Transverse colon (tissue), 4 donors: ENCODE measurements at regions not wholly inside any gene's neighbourhood (a gene's known extent, or its start where the extent isn't known, plus 50 kb on each side); places are given as distances from the start of the nearest gene placed in this dataset.

ENCODE experiments used
- DNase-seq: peaks from one replicate; pipeline ENCODE4 v3.0.0-alpha.2; 2019
- H3K27ac ChIP-seq, 4 donors: fragments of 200-600 bp; sonication (generic); 2 replicates each; pipeline ENCODE4 v1.5.1; 2016 to 2018; ENCODE audit warnings: inconsistent platforms in 4 of 4
- H3K27me3 ChIP-seq: fragments of 200-600 bp; sonication (generic); 2 replicates; pipeline ENCODE4 v1.5.1; 2017; ENCODE audit warnings: inconsistent platforms
- H3K36me3 ChIP-seq, 4 donors: fragments of 200-600 bp; sonication (generic); 2 replicates each; pipeline ENCODE4 v1.5.1; 2017 to 2019; ENCODE audit warnings: inconsistent platforms in 4 of 4
- H3K4me1 ChIP-seq, 4 donors: fragments of 200-600 bp; sonication (generic); 2 replicates each; pipeline ENCODE4 v1.5.1; 2017 to 2020; ENCODE audit warnings: inconsistent platforms in 4 of 4
- H3K4me3 ChIP-seq, 4 donors: fragments of 200-600 bp; sonication (generic); 1 replicate in 1 of 4; 2 replicates in 3 of 4; pipeline versions ENCODE4 v1.5.1 to v1.6.1; 2017 to 2019; ENCODE audit warnings: inconsistent platforms in 4 of 4
- H3K9me3 ChIP-seq, 2 donors: fragments of 200-600 bp; sonication (generic); 2 replicates each; pipeline ENCODE4 v1.5.1; 2017 to 2019; ENCODE audit warnings: inconsistent platforms in 2 of 2
- EP300 ChIP-seq: sonication (generic); formaldehyde crosslinking; IDR thresholded peaks from one replicate; pipeline ENCODE4 v1.6.1; 2017; ENCODE audit warnings: antibody characterized with exemption, low read depth
- POLR2A ChIP-seq: fragments of 450-650 bp; IDR thresholded peaks from one replicate; pipeline ENCODE4 v1.6.1; 2016; ENCODE audit warnings: antibody characterized with exemption, mild to moderate bottlenecking, moderate library complexity
- POLR2AphosphoS5 ChIP-seq, 3 donors: sonication (generic); formaldehyde crosslinking; IDR thresholded peaks; one replicate each; pipeline ENCODE4 v1.6.1; 2016; ENCODE audit warnings: antibody characterized with exemption in 3 of 3
- WGBS, 2 donors: methylation state at CpG; one replicate each; pipeline ENCODE4 v1.1.5; 2018; ENCODE audit warnings: low coverage in 1 of 2; 5-methylcytosine and 5-hydroxymethylcytosine counted together
- in situ Hi-C, 4 donors: fragments of 200-750 bp; cut with MboI; loops; one replicate each; pipeline versions ENCODE4 v1.15.0 to v1.15.1; 2017; ENCODE audit warnings: low sequenced_read_pairs in 3 of 4, low pct_ligation_motif_present in 1 of 4, low pct_unique_long_range_greater_than_20kb in 1 of 4
- intact Hi-C: fragments of 100-400 bp; cut with DNase I; formaldehyde crosslinking; loops from one replicate; pipeline ENCODE4 v1.15.1; 2023; ENCODE audit warnings: low total_unique reads
- TF ChIP-seq, protein P1 (sequence below), 5 experiments: fragments of 200-600 bp in 3 of 5; fragments of 450-650 bp in 2 of 5; sonication (generic) in 3 of 5; IDR thresholded peaks; 1 replicate in 2 of 5; 2 replicates in 3 of 5; pipeline ENCODE4 v1.5.1; 2016 to 2017; ENCODE audit warnings: antibody characterized with exemption in 5 of 5, inconsistent platforms in 3 of 5, mild to moderate bottlenecking in 2 of 5, moderate library complexity in 1 of 5

DNA sequence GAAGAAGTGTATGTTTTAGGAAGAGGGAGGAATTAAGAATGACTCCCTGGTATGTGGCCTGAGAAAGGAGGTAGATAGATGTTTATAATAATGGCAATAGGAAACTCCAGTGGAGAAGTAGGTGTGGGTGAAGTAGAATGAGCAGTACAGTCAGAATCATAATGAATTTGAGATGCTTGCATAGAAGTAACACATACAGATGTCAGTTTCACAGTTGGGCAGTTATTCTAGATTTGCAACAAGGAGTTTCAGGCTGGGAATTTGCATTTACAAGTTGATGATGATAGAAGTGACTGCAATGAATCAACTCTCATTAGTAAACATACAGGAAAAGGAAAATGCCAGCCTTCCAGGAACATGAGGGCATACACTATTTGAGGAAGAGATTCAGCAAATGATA is 149.0 kb downstream of the SLITRK1 start:
- in situ Hi-C loops (no loop called here), intact Hi-C loops (no loop called here)
- no peak overlapping the region for H3K27ac ChIP-seq
- TF ChIP-seq EP300 (no peak), POLR2A (no peak), POLR2AphosphoS5 (IDR thresholded peaks at IDR 0.05) (no peak)
- TF ChIP-seq, protein P1, sequence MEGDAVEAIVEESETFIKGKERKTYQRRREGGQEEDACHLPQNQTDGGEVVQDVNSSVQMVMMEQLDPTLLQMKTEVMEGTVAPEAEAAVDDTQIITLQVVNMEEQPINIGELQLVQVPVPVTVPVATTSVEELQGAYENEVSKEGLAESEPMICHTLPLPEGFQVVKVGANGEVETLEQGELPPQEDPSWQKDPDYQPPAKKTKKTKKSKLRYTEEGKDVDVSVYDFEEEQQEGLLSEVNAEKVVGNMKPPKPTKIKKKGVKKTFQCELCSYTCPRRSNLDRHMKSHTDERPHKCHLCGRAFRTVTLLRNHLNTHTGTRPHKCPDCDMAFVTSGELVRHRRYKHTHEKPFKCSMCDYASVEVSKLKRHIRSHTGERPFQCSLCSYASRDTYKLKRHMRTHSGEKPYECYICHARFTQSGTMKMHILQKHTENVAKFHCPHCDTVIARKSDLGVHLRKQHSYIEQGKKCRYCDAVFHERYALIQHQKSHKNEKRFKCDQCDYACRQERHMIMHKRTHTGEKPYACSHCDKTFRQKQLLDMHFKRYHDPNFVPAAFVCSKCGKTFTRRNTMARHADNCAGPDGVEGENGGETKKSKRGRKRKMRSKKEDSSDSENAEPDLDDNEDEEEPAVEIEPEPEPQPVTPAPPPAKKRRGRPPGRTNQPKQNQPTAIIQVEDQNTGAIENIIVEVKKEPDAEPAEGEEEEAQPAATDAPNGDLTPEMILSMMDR (IDR thresholded peaks at IDR 0.05): no peak
- no peak for DNase-seq
- H3K9me3 ChIP-seq: no peaks in the 10 kb centered on the region
- no peaks in the 10 kb centered on the region for H3K27me3 ChIP-seq
- H3K4me1 ChIP-seq: no peaks in the 10 kb centered on the region
- H3K4me3 ChIP-seq: no peak overlapping the region
- H3K36me3 ChIP-seq: no peaks in the 10 kb centered on the region

DNA sequence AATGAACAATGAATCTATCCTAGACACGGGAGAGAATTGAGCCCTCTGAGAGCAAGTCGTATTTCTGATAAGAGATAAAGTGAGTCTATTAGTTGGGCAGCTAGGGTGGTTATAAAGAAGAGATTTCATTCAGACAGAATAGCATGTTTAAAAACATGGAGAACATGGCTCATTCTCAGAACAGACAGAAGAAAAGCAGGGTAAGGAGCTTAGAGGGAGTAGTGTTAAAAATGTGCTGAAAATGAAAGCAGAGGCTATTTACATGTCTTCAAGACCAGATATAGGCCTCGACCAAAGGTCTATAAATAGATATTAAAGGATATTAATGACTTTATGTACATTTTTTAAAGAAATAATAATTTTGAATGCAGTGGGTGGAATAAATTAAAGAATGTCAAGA is 149.5 kb downstream of the SLITRK1 start:
- 48 to 56% methylated on average over 3 of the region's 3 CpGs for WGBS, 2 donors
- TF ChIP-seq, protein P1 (IDR thresholded peaks at IDR 0.05): no peak
- TF ChIP-seq POLR2AphosphoS5 (IDR thresholded peaks at IDR 0.05) (no peak), POLR2A (no peak), EP300 (no peak)
- no peaks in the 10 kb centered on the region for H3K4me1 ChIP-seq
- no peaks in the 10 kb centered on the region for H3K27me3 ChIP-seq
- H3K27ac ChIP-seq: no peak overlapping the region
- no peaks in the 10 kb centered on the region for H3K36me3 ChIP-seq
- no peaks in the 10 kb centered on the region for H3K9me3 ChIP-seq
- intact Hi-C loops (no loop called here), in situ Hi-C loops (no loop called here)
- H3K4me3 ChIP-seq: no peak overlapping the region
- DNase-seq: no peak

DNA sequence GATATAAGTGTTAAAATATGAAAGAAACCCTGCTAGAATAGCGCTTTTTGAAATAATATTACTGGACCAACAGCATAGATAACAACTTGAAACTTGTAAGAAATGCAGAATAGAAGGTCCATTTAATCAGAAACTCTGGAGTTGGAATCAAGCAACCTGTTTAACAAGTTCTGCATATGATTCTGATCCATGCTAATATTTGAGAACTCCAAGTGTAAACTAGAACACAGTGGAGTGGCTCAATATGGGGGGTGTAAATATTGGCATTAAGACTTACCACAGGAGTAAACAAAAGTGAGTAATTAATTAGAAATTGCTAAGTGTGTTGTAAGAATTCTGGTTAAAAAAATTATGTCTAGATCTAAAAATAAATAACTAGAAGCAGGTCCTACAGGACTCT is 151.2 kb downstream of the SLITRK1 start:
- no peak overlapping the region for H3K4me3 ChIP-seq
- no peak for DNase-seq
- intact Hi-C loops: no loop called here
- WGBS, 2 donors: 90 to 95% methylated on average over 1 of the region's 1 CpG
- H3K36me3 ChIP-seq: no peaks in the 10 kb centered on the region
- H3K27me3 ChIP-seq: no peaks in the 10 kb centered on the region
- H3K9me3 ChIP-seq: no peaks in the 10 kb centered on the region
- H3K27ac ChIP-seq: no peak overlapping the region
- no peak for TF ChIP-seq POLR2AphosphoS5 (IDR thresholded peaks at IDR 0.05)
- TF ChIP-seq EP300: no peak
- TF ChIP-seq POLR2A: no peak
- TF ChIP-seq, protein P1 (IDR thresholded peaks at IDR 0.05): no peak
- no peaks in the 10 kb centered on the region for H3K4me1 ChIP-seq
- in situ Hi-C loops: no loop called here

DNA sequence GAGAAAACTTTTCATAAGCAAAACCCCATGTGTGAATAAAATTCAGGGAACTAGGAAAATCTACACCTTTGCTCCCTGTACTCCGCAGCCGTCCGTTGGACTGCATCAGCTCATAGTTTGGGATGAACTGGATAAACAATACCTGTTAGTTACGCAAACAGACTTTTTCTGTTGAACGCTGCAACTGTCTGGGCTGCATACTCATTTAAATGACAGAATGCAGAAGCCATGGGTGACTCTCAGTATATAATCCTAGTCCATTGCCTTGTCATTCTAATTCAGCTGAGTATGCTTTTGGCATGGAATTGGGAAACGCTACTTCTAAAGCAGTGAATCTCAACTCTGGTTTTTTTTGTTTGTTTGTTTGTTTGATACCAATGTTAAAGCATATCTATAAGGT is 151.6 kb downstream of the SLITRK1 start:
- in situ Hi-C loops (no loop called here), intact Hi-C loops (no loop called here)
- TF ChIP-seq POLR2A (no peak), EP300 (no peak), POLR2AphosphoS5 (IDR thresholded peaks at IDR 0.05) (no peak)
- TF ChIP-seq, protein P1 (IDR thresholded peaks at IDR 0.05): no peak
- WGBS, 2 donors: 76 to 79% methylated on average over 3 to 6 of the region's 6 CpGs
- Histone ChIP-seq H3K9me3 (no peaks in the 10 kb centered on the region), H3K4me1 (no peaks in the 10 kb centered on the region), H3K4me3 (no peak overlapping the region), H3K27me3 (no peaks in the 10 kb centered on the region), H3K27ac (no peak overlapping the region), H3K36me3 (no peaks in the 10 kb centered on the region)
- no peak for DNase-seq
